ENCODE measurements at regions not wholly inside any gene's neighbourhood (a gene's known extent, or its start where the extent isn't known, plus 50 kb on each side); places are given as distances from the start of the nearest gene placed in this dataset.

- TF ChIP-seq CTCF (IDR thresholded peaks at IDR 0.05), result no peak
- TF ChIP-seq ZFX (IDR thresholded peaks at IDR 0.05; ENCODE audit: borderline replicate concordance), result no peak
- H3K27ac ChIP-seq, result no peak overlapping the region
Observed at GRCh38 chr12:58357511-58357910, 416.1 kb downstream of the ATP23 start.

- no peak overlapping the region for H3K27ac ChIP-seq
- no peak for TF ChIP-seq ZFX (IDR thresholded peaks at IDR 0.05; ENCODE audit: borderline replicate concordance)
- no peak for TF ChIP-seq CTCF (IDR thresholded peaks at IDR 0.05)
Observed at GRCh38 chr12:58358369-58358768, 417.0 kb downstream of the ATP23 start.

GRCh38 chr12:58359084-58359483, 417.7 kb downstream of the ATP23 start:
- no peak overlapping the region for H3K27ac ChIP-seq

GRCh38 chr12:58361056-58361455, 419.7 kb downstream of the ATP23 start:
- TF ChIP-seq CTCF (IDR thresholded peaks at IDR 0.05), result no peak
- TF ChIP-seq ZFX (IDR thresholded peaks at IDR 0.05; ENCODE audit: borderline replicate concordance), result no peak
- H3K27ac ChIP-seq, result no peak overlapping the region

More at GRCh38 chr12:58359084-58359483, 417.7 kb downstream of the ATP23 start:
- TF ChIP-seq ZFX (IDR thresholded peaks at IDR 0.05; ENCODE audit: borderline replicate concordance) (no peak), CTCF (IDR thresholded peaks at IDR 0.05) (no peak)

- no peak for TF ChIP-seq ZFX (IDR thresholded peaks at IDR 0.05; ENCODE audit: borderline replicate concordance)
- no peak for TF ChIP-seq CTCF (IDR thresholded peaks at IDR 0.05)
- H3K27ac ChIP-seq, result no peak overlapping the region
Observed at GRCh38 chr12:58363971-58364370, 422.6 kb downstream of the ATP23 start.

GRCh38 chr12:58364389-58365086, 423.2 kb downstream of the ATP23 start:
- H3K27ac ChIP-seq, result no peak overlapping the region

More at GRCh38 chr12:58364389-58365086, 423.2 kb downstream of the ATP23 start:
- TF ChIP-seq CTCF (IDR thresholded peaks at IDR 0.05) (no peak), ZFX (IDR thresholded peaks at IDR 0.05; ENCODE audit: borderline replicate concordance) (no peak)
